Parathyroid adenoma (tissue), 2 donors: ENCODE measurements at regions not wholly inside any gene's neighbourhood (a gene's known extent, or its start where the extent isn't known, plus 50 kb on each side); places are given as distances from the start of the nearest gene placed in this dataset.
A peak's percentile ranks its signal among the peaks of the same experiment; 100 is the strongest.

Experiments
- H2AFZ ChIP-seq: fragments of 300-600 bp; sonication (generic); one replicate; pipeline ENCODE4 v1.7.0; 2017; ENCODE audit warnings: antibody characterized with exemption, mild to moderate bottlenecking
- H3K27ac ChIP-seq: fragments of 300-600 bp; sonication (generic); one replicate; pipeline ENCODE4 v1.7.0; 2017
- H3K27me3 ChIP-seq: fragments of 300-600 bp; sonication (generic); one replicate; pipeline ENCODE4 v1.7.0; 2017; ENCODE audit warnings: low read length; ENCODE audit not compliant: control insufficient read depth, insufficient read depth
- H3K36me3 ChIP-seq: fragments of 300-600 bp; sonication (generic); one replicate; pipeline ENCODE4 v1.7.0; 2017; ENCODE audit warnings: low read length; ENCODE audit not compliant: control insufficient read depth, insufficient read depth
- H3K4me1 ChIP-seq: fragments of 300-600 bp; sonication (generic); one replicate; pipeline ENCODE4 v1.7.0; 2017; ENCODE audit warnings: control low read depth
- H3K4me2 ChIP-seq: fragments of 300-600 bp; sonication (generic); one replicate; pipeline ENCODE4 v1.7.0; 2017; ENCODE audit warnings: low read length
- H3K4me3 ChIP-seq: fragments of 300-600 bp; sonication (generic); one replicate; pipeline ENCODE4 v1.7.0; 2017; ENCODE audit warnings: low read depth, low read length
- H3K79me2 ChIP-seq: fragments of 300-600 bp; sonication (generic); one replicate; pipeline ENCODE4 v1.7.0; 2017; ENCODE audit warnings: control low read depth
- H3K9ac ChIP-seq: fragments of 300-600 bp; sonication (generic); one replicate; pipeline ENCODE4 v1.7.0; 2017; ENCODE audit warnings: mild to moderate bottlenecking
- H3K9me3 ChIP-seq: fragments of 300-600 bp; sonication (generic); one replicate; pipeline ENCODE4 v1.7.0; 2017; ENCODE audit warnings: low read length; ENCODE audit not compliant: control insufficient read depth
- TF ChIP-seq, protein P1 (sequence below): fragments of 300-600 bp; sonication (generic); IDR thresholded peaks from one replicate; pipeline ENCODE4 v1.7.0; 2017; ENCODE audit warnings: antibody characterized with exemption, mild to moderate bottlenecking
- donor health status: primary hyperparathyroidism.

DNA sequence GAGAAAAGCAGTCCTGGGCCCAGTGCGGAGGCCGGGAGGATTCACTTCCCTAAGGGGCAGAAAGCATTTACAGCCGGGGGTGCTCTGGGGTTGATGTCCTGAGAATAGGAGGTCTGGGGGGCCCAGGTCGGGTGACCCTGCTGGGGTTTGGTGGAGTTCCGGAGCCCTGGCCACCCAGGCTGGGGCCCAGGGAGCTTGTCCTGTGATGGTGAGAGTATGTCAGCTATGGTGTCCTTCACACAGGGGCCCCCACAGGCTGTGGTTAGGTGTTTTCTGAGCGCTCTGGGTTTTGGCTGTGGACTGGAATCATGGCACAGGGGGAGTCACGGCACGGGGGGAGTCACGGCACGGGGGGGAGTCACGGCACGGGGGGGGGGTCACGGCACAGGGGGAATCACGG lies 54.5 kb upstream of the TMEM18 start:
- Histone ChIP-seq H3K4me2 (no peak overlapping the region), H3K9ac (no peak overlapping the region), H3K36me3 (no peaks in the 10 kb centered on the region), H3K4me1 (no peaks in the 10 kb centered on the region), H3K27me3 (no peaks in the 10 kb centered on the region), H2AFZ (peak overlapping the region; percentile 71), H3K27ac (no peak overlapping the region), H3K4me3 (no peak overlapping the region), H3K9me3 (no peaks in the 10 kb centered on the region), H3K79me2 (no peaks in the 10 kb centered on the region)
- TF ChIP-seq, protein P1, sequence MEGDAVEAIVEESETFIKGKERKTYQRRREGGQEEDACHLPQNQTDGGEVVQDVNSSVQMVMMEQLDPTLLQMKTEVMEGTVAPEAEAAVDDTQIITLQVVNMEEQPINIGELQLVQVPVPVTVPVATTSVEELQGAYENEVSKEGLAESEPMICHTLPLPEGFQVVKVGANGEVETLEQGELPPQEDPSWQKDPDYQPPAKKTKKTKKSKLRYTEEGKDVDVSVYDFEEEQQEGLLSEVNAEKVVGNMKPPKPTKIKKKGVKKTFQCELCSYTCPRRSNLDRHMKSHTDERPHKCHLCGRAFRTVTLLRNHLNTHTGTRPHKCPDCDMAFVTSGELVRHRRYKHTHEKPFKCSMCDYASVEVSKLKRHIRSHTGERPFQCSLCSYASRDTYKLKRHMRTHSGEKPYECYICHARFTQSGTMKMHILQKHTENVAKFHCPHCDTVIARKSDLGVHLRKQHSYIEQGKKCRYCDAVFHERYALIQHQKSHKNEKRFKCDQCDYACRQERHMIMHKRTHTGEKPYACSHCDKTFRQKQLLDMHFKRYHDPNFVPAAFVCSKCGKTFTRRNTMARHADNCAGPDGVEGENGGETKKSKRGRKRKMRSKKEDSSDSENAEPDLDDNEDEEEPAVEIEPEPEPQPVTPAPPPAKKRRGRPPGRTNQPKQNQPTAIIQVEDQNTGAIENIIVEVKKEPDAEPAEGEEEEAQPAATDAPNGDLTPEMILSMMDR, result no peak

- H3K79me2 ChIP-seq, result no peaks in the 10 kb centered on the region
- H3K9ac ChIP-seq, result no peak overlapping the region
- H3K9me3 ChIP-seq, result no peaks in the 10 kb centered on the region
- no peak overlapping the region for H3K27ac ChIP-seq
- no peak overlapping the region for H3K4me2 ChIP-seq
- no peak overlapping the region for H2AFZ ChIP-seq
- TF ChIP-seq, protein P1, result no peak
- H3K4me1 ChIP-seq, result no peaks in the 10 kb centered on the region
- H3K4me3 ChIP-seq, result no peak overlapping the region
- H3K27me3 ChIP-seq, result no peaks in the 10 kb centered on the region
- no peaks in the 10 kb centered on the region for H3K36me3 ChIP-seq
Observed at GRCh38 chr2:729376-729861, 52.2 kb upstream of the TMEM18 start.

- H3K27ac ChIP-seq, result no peak overlapping the region
- H3K4me1 ChIP-seq, result no peaks in the 10 kb centered on the region
- H3K9me3 ChIP-seq, result no peaks in the 10 kb centered on the region
- H3K4me3 ChIP-seq, result no peak overlapping the region
- no peak overlapping the region for H3K9ac ChIP-seq
- no peaks in the 10 kb centered on the region for H3K79me2 ChIP-seq
- H2AFZ ChIP-seq, result no peak overlapping the region
- no peak overlapping the region for H3K4me2 ChIP-seq
- TF ChIP-seq, protein P1, result no peak
- no peaks in the 10 kb centered on the region for H3K27me3 ChIP-seq
- no peaks in the 10 kb centered on the region for H3K36me3 ChIP-seq
Observed at GRCh38 chr2:728165-728564, 51.0 kb upstream of the TMEM18 start.

GRCh38 chr2:727071-727470 lies 49.9 kb upstream of the TMEM18 start:
- H3K27ac ChIP-seq, result no peak overlapping the region
- no peaks in the 10 kb centered on the region for H3K27me3 ChIP-seq
- H3K79me2 ChIP-seq, result no peaks in the 10 kb centered on the region
- no peak overlapping the region for H3K4me3 ChIP-seq
- no peaks in the 10 kb centered on the region for H3K4me1 ChIP-seq
- no peaks in the 10 kb centered on the region for H3K9me3 ChIP-seq
- no peak overlapping the region for H2AFZ ChIP-seq
- H3K4me2 ChIP-seq, result no peak overlapping the region
- TF ChIP-seq, protein P1, result no peak
- no peaks in the 10 kb centered on the region for H3K36me3 ChIP-seq
- H3K9ac ChIP-seq, result no peak overlapping the region
